GM12878 (cell line): ENCODE measurements at regions not wholly inside any gene's neighbourhood (a gene's known extent, or its start where the extent isn't known, plus 50 kb on each side); places are given as distances from the start of the nearest gene placed in this dataset.

Experiments used
- ATAC-seq: fragments of 200-7000 bp; cut with Tn5 transposase; 3 replicates; pipeline ENCODE4 v1.9.1; 2020; ENCODE audit warnings: mild to moderate bottlenecking, moderate library complexity
- BruUV-seq: library from RNA; stranded (reverse); fragments of 400-500 nt; replicated peaks from 2 replicates; lab custom pipeline; 2021; lab: Mats Ljungman, UMichigan
- CTCF ChIA-PET: fragments of 300-600 bp; sonication (Branson Sonifier 250); formaldehyde crosslinking; extraction: SDS; loops from one replicate; lab custom pipeline; 2021; ENCODE audit warnings: inconsistent platforms; lab: Yijun Ruan, JAX
- POLR2A ChIA-PET: fragments of 350-600 bp; formaldehyde crosslinking; extraction: SDS; loops from one replicate; lab custom pipeline; 2021; ENCODE audit warnings: inconsistent platforms; lab: Charles Lee
- RAD21 ChIA-PET: fragments of 300-600 bp; sonication (Branson Sonifier 250); formaldehyde crosslinking; loops from one replicate; lab custom pipeline; 2023; ENCODE audit warnings: antibody characterized with exemption; ENCODE audit not compliant: unreplicated experiment; lab: Charles Lee
- SMC1A ChIA-PET: fragments of 300-600 bp; sonication (Branson Sonifier 250); formaldehyde crosslinking; loops from one replicate; lab custom pipeline; 2023; ENCODE audit not compliant: unreplicated experiment, uncharacterized antibody; lab: Charles Lee
- DNase-seq: peaks from one replicate; pipeline ENCODE4 v3.0.0-alpha.2; 2011; ENCODE audit warnings: low read depth, low spot score
- FAIRE-seq: peaks from 3 replicates; lab custom pipeline; 2011; peaks lifted over from hg19 to GRCh38; lab: Jason Lieb, UNC
- H2AFZ ChIP-seq: 2 replicates; pipeline ENCODE4 v1.6.0; 2011; ENCODE audit warnings: low read depth, low read length, control low read depth; ENCODE audit not compliant: control insufficient read depth
- H3K27ac ChIP-seq: 2 replicates; pipeline ENCODE4 v1.5.1; 2011; ENCODE audit warnings: control low read depth; ENCODE audit not compliant: control insufficient read depth, insufficient read depth
- H3K27me3 ChIP-seq, 2 experiments: replicated peaks in 1 of 2; 2 replicates each; pipeline versions ENCODE4 v1.6.0 to v1.6.1; 2011; ENCODE audit warnings: low read length in 1 of 2; ENCODE audit not compliant: control insufficient read depth in 2 of 2, insufficient read depth in 2 of 2
- H3K36me3 ChIP-seq, 2 experiments: 2 replicates each; pipeline ENCODE4 v1.5.1; 2011; ENCODE audit warnings: low read length in 1 of 2; ENCODE audit not compliant: control insufficient read depth in 2 of 2, insufficient read depth in 2 of 2
- H3K4me1 ChIP-seq: 2 replicates; pipeline ENCODE4 v1.6.1; 2011; ENCODE audit warnings: mild to moderate bottlenecking, low read length, moderate library complexity, mixed read lengths; ENCODE audit not compliant: control insufficient read depth, insufficient read depth
- H3K4me2 ChIP-seq: 2 replicates; pipeline ENCODE4 v1.6.0; 2011; ENCODE audit warnings: control low read depth; ENCODE audit not compliant: control insufficient read depth, insufficient read depth
- H3K4me3 ChIP-seq: fragments of 200-600 bp; sonication (generic); 2 replicates; pipeline ENCODE4 v1.5.1; 2016
- H3K79me2 ChIP-seq: 2 replicates; pipeline ENCODE4 v1.6.0; 2011; ENCODE audit warnings: low read length; ENCODE audit not compliant: control insufficient read depth, insufficient read depth
- H3K9ac ChIP-seq: 2 replicates; pipeline ENCODE4 v1.8.0; 2011; ENCODE audit warnings: low read length, control low read depth, mixed read lengths; ENCODE audit not compliant: control insufficient read depth, insufficient read depth
- H3K9me3 ChIP-seq: replicated peaks from 3 replicates; pipeline ENCODE4 v1.5.1; 2011; ENCODE audit warnings: mild to moderate bottlenecking, low read length; ENCODE audit not compliant: control insufficient read depth, insufficient read depth
- H4K20me1 ChIP-seq: 2 replicates; pipeline ENCODE4 v1.6.0; 2011; ENCODE audit not compliant: control insufficient read depth, insufficient read depth
- BRCA1 ChIP-seq: IDR thresholded peaks from 2 replicates; pipeline ENCODE4 v1.6.1; 2011; ENCODE audit warnings: low read depth, low read length, improper control_type of control experiment
- E2F4 ChIP-seq: IDR thresholded peaks from 2 replicates; pipeline ENCODE4 v1.6.1; 2012; ENCODE audit warnings: low read depth, low read length, improper control_type of control experiment
- EGR1 ChIP-seq, 2 experiments: IDR thresholded peaks; 1 replicate in 1 of 2; 2 replicates in 1 of 2; pipeline ENCODE4 v1.6.1; 2011 to 2012; ENCODE audit warnings: low read depth in 2 of 2, low read length in 2 of 2, borderline replicate concordance in 1 of 2, mild to moderate bottlenecking in 1 of 2, moderate library complexity in 1 of 2
- ESRRA ChIP-seq: IDR thresholded peaks from 2 replicates; pipeline ENCODE4 v1.6.1; 2012; ENCODE audit warnings: mild to moderate bottlenecking, low read length, improper control_type of control experiment
- FOXK2 ChIP-seq: fragments of 450-650 bp; IDR thresholded peaks from 2 replicates; pipeline ENCODE4 v1.6.1; 2017; ENCODE audit warnings: mild to moderate bottlenecking, moderate library complexity
- JUND ChIP-seq: IDR thresholded peaks from 2 replicates; pipeline ENCODE4 v1.6.1; 2012; ENCODE audit warnings: low read depth, mild to moderate bottlenecking, low read length, improper control_type of control experiment, moderate library complexity
- KAT2A ChIP-seq: conservative IDR thresholded peaks from 2 replicates; pipeline ENCODE4 v1.6.1; 2011; ENCODE audit warnings: low read depth, low read length; ENCODE audit not compliant: control insufficient read depth
- NFXL1 ChIP-seq: fragments of 450-650 bp; IDR thresholded peaks from 2 replicates; pipeline ENCODE4 v1.6.1; 2017; ENCODE audit warnings: antibody characterized with exemption, mild to moderate bottlenecking, borderline replicate concordance
- NFYA ChIP-seq: IDR thresholded peaks from 2 replicates; pipeline ENCODE4 v1.6.1; 2011; ENCODE audit warnings: low read depth, mild to moderate bottlenecking, low read length, improper control_type of control experiment, borderline replicate concordance
- NR2F1 ChIP-seq: fragments of 450-650 bp; conservative IDR thresholded peaks from 2 replicates; pipeline ENCODE4 v1.6.1; 2017; ENCODE audit warnings: mild to moderate bottlenecking
- RAD51 ChIP-seq: fragments of 450-650 bp; IDR thresholded peaks from 2 replicates; pipeline ENCODE4 v1.6.1; 2016; ENCODE audit warnings: moderate library complexity, mild to moderate bottlenecking, inconsistent platforms
- SIN3A ChIP-seq: IDR thresholded peaks from 2 replicates; pipeline ENCODE4 v1.6.1; 2012; ENCODE audit warnings: low read depth, low read length, improper control_type of control experiment
- SRF ChIP-seq, 2 experiments: IDR thresholded peaks; 2 replicates each; pipeline ENCODE4 v1.6.1; 2011; ENCODE audit warnings: low read depth in 2 of 2, low read length in 2 of 2, mild to moderate bottlenecking in 1 of 2, moderate library complexity in 1 of 2
- ZBTB33 ChIP-seq: fragments of 450-650 bp; IDR thresholded peaks from 2 replicates; pipeline ENCODE4 v1.6.1; 2017; ENCODE audit warnings: mild to moderate bottlenecking
- ZZZ3 ChIP-seq: IDR thresholded peaks from 2 replicates; pipeline ENCODE4 v1.6.1; 2011; ENCODE audit warnings: low read depth; ENCODE audit not compliant: control insufficient read depth, insufficient read length
- WGBS: methylation state at CpG from one replicate; pipeline ENCODE4 v1.1.6; 2016; ENCODE audit warnings: low lambda C conversion rate; ENCODE audit not compliant: insufficient replicate concordance, insufficient coverage; ENCODE audit errors: missing lambda C conversion rate; 5-methylcytosine and 5-hydroxymethylcytosine counted together
- in situ Hi-C: fragments of 300-500 bp; cut with MboI; formaldehyde crosslinking; loops from 9 replicates; pipeline ENCODE4 v1.14.3; 2018; ENCODE audit warnings: mixed read lengths
- intact Hi-C: fragments of 100-400 bp; cut with micrococcal nuclease; formaldehyde crosslinking; loops from one replicate; pipeline ENCODE4 v1.14.2; 2022; ENCODE audit not compliant: unreplicated experiment

- TF ChIP-seq EGR1 (IDR thresholded peaks at IDR 0.05; ENCODE audit: borderline replicate concordance in 1 of 2, low read depth in 2 of 2, low read length in 2 of 2) (no peak), SRF (IDR thresholded peaks at IDR 0.05; ENCODE audit: low read depth in 2 of 2, low read length in 2 of 2) (no peak)
Observed at GRCh38 chrX:39886282-39886681, 211.5 kb downstream of the BCOR start (continued).

GRCh38 chrX:39888730-39889129 lies 209.0 kb downstream of the BCOR start:
- H3K9ac ChIP-seq: no peak overlapping the region
- no peak overlapping the region for H3K4me2 ChIP-seq
- in situ Hi-C loops (no loop called here), intact Hi-C loops (no loop called here)
- DNase-seq (no peak), FAIRE-seq (no peak), ATAC-seq (no peak)
- CTCF ChIA-PET: no interaction called here
- H3K4me3 ChIP-seq: no peak overlapping the region
- H3K27me3 ChIP-seq: no peaks in the 10 kb centered on the region
- H4K20me1 ChIP-seq: no peaks in the 10 kb centered on the region
- H2AFZ ChIP-seq: no peak overlapping the region
- SMC1A ChIA-PET: no interaction called here
- 71% methylated on average over 1 of the region's 1 CpG for WGBS
- H3K4me1 ChIP-seq: peaks cover 19% of the 10 kb centered on the region
- H3K9me3 ChIP-seq: no peaks in the 10 kb centered on the region; the same call in 2 of the 3 replicates
- POLR2A ChIA-PET: interaction anchor here (0.7 kb wide), 1 partner anchor 1819 kb away, joined by 9 read pairs; no protein-coding TSS in a partner anchor
- RAD21 ChIA-PET: no interaction called here
- BruUV-seq: no TSS peak
- no peak overlapping the region for H3K27ac ChIP-seq
- H3K36me3 ChIP-seq: no peaks in the 10 kb centered on the region
- no peak for TF ChIP-seq ESRRA
- no peak for TF ChIP-seq BRCA1
- peak; percentile 6 for TF ChIP-seq ZZZ3
- H3K79me2 ChIP-seq: no peaks in the 10 kb centered on the region

- intact Hi-C loops: no loop called here
- no TSS peak for BruUV-seq
- FAIRE-seq: no peak
- no peaks in the 10 kb centered on the region for H4K20me1 ChIP-seq
- H3K4me2 ChIP-seq: no peak overlapping the region
- ChIA-PET CTCF (interaction anchor here (1.4 kb wide), 1 partner anchor 74 kb away, joined by 4 read pairs; no protein-coding TSS in a partner anchor), SMC1A (no interaction called here), POLR2A (no interaction called here), RAD21 (no interaction called here)
- no peak overlapping the region for H3K9ac ChIP-seq
- ATAC-seq: no peak
- no peaks in the 10 kb centered on the region for H3K36me3 ChIP-seq
- no peak overlapping the region for H2AFZ ChIP-seq
- no peaks in the 10 kb centered on the region for H3K27me3 ChIP-seq
- no peaks in the 10 kb centered on the region for H3K79me2 ChIP-seq
- no peak overlapping the region for H3K27ac ChIP-seq
- H3K4me3 ChIP-seq: no peak overlapping the region
- in situ Hi-C loops: no loop called here
- no peak for DNase-seq
- 53% methylated on average over 1 of the region's 1 CpG for WGBS
- H3K4me1 ChIP-seq: peaks cover 24% of the 10 kb centered on the region
- H3K9me3 ChIP-seq: no peaks in the 10 kb centered on the region; the same call in 2 of the 3 replicates
- TF ChIP-seq NFXL1 (no peak), NFYA (no peak), FOXK2 (no peak), SIN3A (no peak), NR2F1 (no peak), JUND (no peak), RAD51 (no peak), E2F4 (no peak), KAT2A (no peak), ZBTB33 (no peak)
Observed at GRCh38 chrX:39889704-39890103, 208.1 kb downstream of the BCOR start.
